ENCODE measurements at regions not wholly inside any gene's neighbourhood (a gene's known extent, or its start where the extent isn't known, plus 50 kb on each side); places are given as distances from the start of the nearest gene placed in this dataset.

GRCh38 chr11:92886243-92886905, 83.1 kb upstream of the MTNR1B start:
- peak; percentile 27 to 57 (median 47) for TF ChIP-seq CTCF (IDR thresholded peaks at IDR 0.05)
- no peak for TF ChIP-seq EP300 (IDR thresholded peaks at IDR 0.05)
- TF ChIP-seq POLR2A (IDR thresholded peaks at IDR 0.05): no peak
